B cell (primary cell): ENCODE measurements at regions not wholly inside any gene's neighbourhood (a gene's known extent, or its start where the extent isn't known, plus 50 kb on each side); places are given as distances from the start of the nearest gene placed in this dataset.

Experiments
- ATAC-seq: fragments of 200-7000 bp; cut with Tn5 transposase; one replicate; pipeline ENCODE4 v1.10.0; 2021; ENCODE audit warnings: low read depth, mild to moderate bottlenecking, moderate number of reproducible peaks, moderate library complexity
- CTCF ChIA-PET: fragments of 350-600 bp; sonication (Branson Sonifier 250); formaldehyde crosslinking; loops from one replicate; lab custom pipeline; 2021; ENCODE audit warnings: antibody characterized with exemption, inconsistent platforms; lab: Charles Lee
- POLR2A ChIA-PET: fragments of 350-600 bp; sonication (Branson Sonifier 250); formaldehyde crosslinking; loops from one replicate; lab custom pipeline; 2021; ENCODE audit warnings: antibody characterized with exemption; lab: Charles Lee
- DNase-seq: peaks from one replicate; pipeline ENCODE4 v3.0.0; 2013
- H2AFZ ChIP-seq: 2 replicates; pipeline ENCODE4 v1.6.1; 2012; ENCODE audit warnings: mild to moderate bottlenecking, low read depth, low read length; ENCODE audit not compliant: insufficient read depth, poor library complexity, severe bottlenecking
- H3K27ac ChIP-seq, 2 donors: 1 replicate in 1 of 2; 2 replicates in 1 of 2; pipeline ENCODE4 v1.5.1; 2012 to 2013; ENCODE audit warnings: low read length in 2 of 2, mild to moderate bottlenecking in 2 of 2, moderate library complexity in 1 of 2
- H3K27me3 ChIP-seq, 4 experiments: fragments of 200-600 bp in 1 of 4; sonication (generic) in 1 of 4; replicated peaks in 1 of 4; 1 replicate in 2 of 4; 2 replicates in 2 of 4; pipeline versions ENCODE4 v1.6.1 to v1.7.0; 2013 to 2016; ENCODE audit warnings: low read length in 3 of 4, mild to moderate bottlenecking in 2 of 4, mixed read lengths in 1 of 4, moderate library complexity in 1 of 4; ENCODE audit not compliant: insufficient read depth in 4 of 4, control insufficient read depth in 3 of 4; ENCODE audit errors: control extremely low read depth in 1 of 4
- H3K36me3 ChIP-seq, 2 experiments: replicated peaks in 1 of 2; 1 replicate in 1 of 2; 2 replicates in 1 of 2; pipeline versions ENCODE4 v1.6.1 to v1.7.1; 2013; ENCODE audit warnings: low read length in 1 of 2; ENCODE audit not compliant: insufficient read depth in 2 of 2, control insufficient read depth in 1 of 2; ENCODE audit errors: control extremely low read depth in 1 of 2, extremely low read depth in 1 of 2
- H3K4me1 ChIP-seq, 2 donors: fragments of 200-600 bp in 1 of 2; sonication (generic) in 1 of 2; 1 replicate in 1 of 2; 2 replicates in 1 of 2; pipeline versions ENCODE4 v1.5.1 to v1.6.1; 2013 to 2017; ENCODE audit warnings: low read length in 2 of 2; ENCODE audit not compliant: control insufficient read depth in 2 of 2, insufficient read depth in 2 of 2
- H3K4me2 ChIP-seq: replicated peaks from 2 replicates; pipeline ENCODE3; 2012; ENCODE audit warnings: mild to moderate bottlenecking, low read depth, low read length; ENCODE audit not compliant: poor library complexity, severe bottlenecking
- H3K4me3 ChIP-seq, 5 experiments: fragments of 200-600 bp in 1 of 5; sonication (generic) in 1 of 5; 1 replicate in 3 of 5; 2 replicates in 2 of 5; pipeline versions ENCODE4 v1.5.1 to v1.7.0; 2011 to 2016; ENCODE audit warnings: low read length in 4 of 5, mild to moderate bottlenecking in 4 of 5, low read depth in 2 of 5, control low read depth in 1 of 5, moderate library complexity in 1 of 5; ENCODE audit not compliant: insufficient read depth in 1 of 5; ENCODE audit errors: control extremely low read depth in 1 of 5, extremely low read depth in 1 of 5
- H3K79me2 ChIP-seq: fragments of 200-600 bp; sonication (generic); one replicate; pipeline ENCODE4 v1.6.0; 2016; ENCODE audit warnings: low read length; ENCODE audit not compliant: control insufficient read depth, insufficient read depth
- H3K9ac ChIP-seq: fragments of 200-600 bp; sonication (generic); 2 replicates; pipeline ENCODE4 v1.6.1; 2017; ENCODE audit warnings: mild to moderate bottlenecking, low read length, moderate library complexity
- H3K9me3 ChIP-seq, 3 donors: one replicate each; pipeline versions ENCODE4 v1.6.1 to v1.7.1; 2013; ENCODE audit warnings: low read length in 2 of 3; ENCODE audit not compliant: control insufficient read depth in 2 of 3, insufficient read depth in 1 of 3; ENCODE audit errors: control extremely low read depth in 1 of 3
- H4K20me1 ChIP-seq: 2 replicates; pipeline ENCODE4 v1.6.0; 2012; ENCODE audit warnings: mild to moderate bottlenecking, low read length; ENCODE audit not compliant: insufficient read depth, control insufficient read depth, poor library complexity, severe bottlenecking
- H3K27ac Mint-ChIP-seq: one replicate; pipeline ENCODE4 v1.8.0; 2021; ENCODE audit warnings: mixed read lengths
- H3K27me3 Mint-ChIP-seq: one replicate; pipeline ENCODE4 v1.8.0; 2021; ENCODE audit warnings: mixed read lengths
- H3K4me1 Mint-ChIP-seq: one replicate; pipeline ENCODE4 v1.8.0; 2021; ENCODE audit warnings: mixed read lengths
- H3K4me3 Mint-ChIP-seq: one replicate; pipeline ENCODE4 v1.8.0; 2021; ENCODE audit warnings: mixed read lengths
- H3K9me3 Mint-ChIP-seq: one replicate; pipeline ENCODE4 v1.8.0; 2022; ENCODE audit warnings: mixed read lengths; ENCODE audit not compliant: insufficient read depth
- CTCF ChIP-seq: fragments of 200-600 bp; IDR thresholded peaks from one replicate; pipeline ENCODE4 v1.8.0; 2022; ENCODE audit warnings: antibody characterized with exemption, mild to moderate bottlenecking
- EZH2 ChIP-seq: IDR thresholded peaks from 2 replicates; pipeline ENCODE4 v1.6.1; 2012; ENCODE audit warnings: borderline replicate concordance, low read depth, mild to moderate bottlenecking, moderate library complexity, low read length; ENCODE audit not compliant: insufficient read depth, poor library complexity, severe bottlenecking
- WGBS: methylation state at CpG from one replicate; pipeline ENCODE4 v1.1.5; 2013; ENCODE audit warnings: missing lambda C conversion rate; ENCODE audit not compliant: insufficient coverage; 5-methylcytosine and 5-hydroxymethylcytosine counted together
- intact Hi-C: fragments of 100-400 bp; cut with micrococcal nuclease; formaldehyde crosslinking; loops from one replicate; pipeline ENCODE4 v1.10.0; 2022

- Mint-ChIP-seq H3K9me3 (peaks cover 4% of the 10 kb centered on the region), H3K27ac (no peak overlapping the region), H3K27me3 (no peaks in the 10 kb centered on the region), H3K4me3 (no peak overlapping the region), H3K4me1 (no peaks in the 10 kb centered on the region)
- Histone ChIP-seq H3K4me1 (no peaks in the 10 kb centered on the region), H3K4me3 (no peak overlapping the region), H3K27ac (no peak overlapping the region), H3K27me3 (no peaks in the 10 kb centered on the region), H3K36me3 (no peaks in the 10 kb centered on the region), H3K9ac (no peak overlapping the region), H4K20me1 (no peaks in the 10 kb centered on the region), H3K79me2 (no peaks in the 10 kb centered on the region), H3K9me3 (peaks cover 0 to 29% (median 0%) of the 10 kb centered on the region in 3 donors), H2AFZ (no peak overlapping the region), H3K4me2 (no peak overlapping the region)
- POLR2A ChIA-PET: no interaction called here
- WGBS: 94% methylated on average over 18 of the region's 18 CpGs
- DNase-seq: no peak
- no peak for TF ChIP-seq CTCF
- CTCF ChIA-PET: no interaction called here
- no peak for ATAC-seq
- intact Hi-C loops: no loop called here
Observed at GRCh38 chr5:2155556-2155955, 272.8 kb upstream of the IRX4 start.

GRCh38 chr5:2153802-2154201 lies 271.1 kb upstream of the IRX4 start:
- H3K4me3 Mint-ChIP-seq: no peak overlapping the region

More at GRCh38 chr5:2153802-2154201, 271.1 kb upstream of the IRX4 start:
- TF ChIP-seq EZH2 (no peak), CTCF (no peak)
- Histone ChIP-seq H3K27me3 (no peaks in the 10 kb centered on the region), H4K20me1 (no peaks in the 10 kb centered on the region), H3K36me3 (no peaks in the 10 kb centered on the region), H3K9me3 (peaks cover 0 to 34% (median 0%) of the 10 kb centered on the region in 3 donors), H3K4me3 (no peak overlapping the region), H3K79me2 (no peaks in the 10 kb centered on the region), H3K9ac (no peak overlapping the region), H3K27ac (no peak overlapping the region), H3K4me1 (no peaks in the 10 kb centered on the region), H3K4me2 (no peak overlapping the region), H2AFZ (no peak overlapping the region)
- CTCF ChIA-PET: no interaction called here
- POLR2A ChIA-PET: no interaction called here
- intact Hi-C loops: no loop called here
- Mint-ChIP-seq H3K4me1 (no peaks in the 10 kb centered on the region), H3K27me3 (no peaks in the 10 kb centered on the region), H3K9me3 (peaks cover 4% of the 10 kb centered on the region), H3K27ac (no peak overlapping the region)
- DNase-seq (no peak), ATAC-seq (no peak)
- 94% methylated on average over 15 of the region's 15 CpGs for WGBS
